GM13976 (cell line): ENCODE measurements at regions not wholly inside any gene's neighbourhood (a gene's known extent, or its start where the extent isn't known, plus 50 kb on each side); places are given as distances from the start of the nearest gene placed in this dataset.

Experiments
- DNase-seq: peaks from one replicate; pipeline ENCODE4 v3.0.0; 2012; ENCODE audit warnings: low spot score
- in situ Hi-C: fragments of 300-500 bp; cut with MboI; formaldehyde crosslinking; loops from one replicate; pipeline ENCODE4 v1.12.0; 2022; ENCODE audit warnings: low sequenced_read_pairs, mixed read lengths, inconsistent platforms; ENCODE audit not compliant: unreplicated experiment
- TF ChIP-seq, protein P1 (sequence below): IDR thresholded peaks from 2 replicates; pipeline ENCODE4 v1.5.1; 2012; ENCODE audit warnings: borderline replicate concordance, mild to moderate bottlenecking; ENCODE audit not compliant: insufficient read depth; ENCODE audit errors: extremely low read depth, missing control alignments, control extremely low read depth

DNA sequence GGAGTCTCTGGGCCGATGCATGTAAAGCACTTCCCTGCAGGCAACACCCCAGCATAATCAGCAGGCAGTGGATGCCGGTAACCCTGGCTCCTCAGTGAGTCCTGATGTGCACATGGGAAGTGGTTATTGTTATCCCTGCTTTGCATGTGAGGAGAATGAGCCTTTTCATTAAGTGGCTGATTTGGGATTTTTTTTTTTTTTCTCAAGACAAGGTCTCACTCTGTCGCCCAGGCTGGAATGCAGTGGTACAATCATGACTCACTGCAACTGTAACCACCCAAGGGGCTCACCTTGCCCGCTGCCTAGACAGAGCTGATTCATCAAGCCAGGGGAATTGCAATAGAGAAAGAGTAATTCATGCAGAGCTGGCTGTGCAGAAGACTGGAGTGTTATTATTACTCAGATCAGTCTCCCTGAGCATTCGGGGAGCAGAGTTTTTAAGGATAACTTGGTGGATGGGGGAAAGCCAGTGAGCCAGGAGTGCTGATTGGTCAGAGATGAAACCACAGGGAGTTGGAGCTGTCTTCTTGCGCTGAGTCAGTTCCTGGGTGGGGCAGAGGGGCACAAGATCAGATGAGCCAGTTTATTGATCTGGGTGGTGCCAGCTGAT lies 95.4 kb downstream of the SOCS6 start:
- TF ChIP-seq, protein P1, sequence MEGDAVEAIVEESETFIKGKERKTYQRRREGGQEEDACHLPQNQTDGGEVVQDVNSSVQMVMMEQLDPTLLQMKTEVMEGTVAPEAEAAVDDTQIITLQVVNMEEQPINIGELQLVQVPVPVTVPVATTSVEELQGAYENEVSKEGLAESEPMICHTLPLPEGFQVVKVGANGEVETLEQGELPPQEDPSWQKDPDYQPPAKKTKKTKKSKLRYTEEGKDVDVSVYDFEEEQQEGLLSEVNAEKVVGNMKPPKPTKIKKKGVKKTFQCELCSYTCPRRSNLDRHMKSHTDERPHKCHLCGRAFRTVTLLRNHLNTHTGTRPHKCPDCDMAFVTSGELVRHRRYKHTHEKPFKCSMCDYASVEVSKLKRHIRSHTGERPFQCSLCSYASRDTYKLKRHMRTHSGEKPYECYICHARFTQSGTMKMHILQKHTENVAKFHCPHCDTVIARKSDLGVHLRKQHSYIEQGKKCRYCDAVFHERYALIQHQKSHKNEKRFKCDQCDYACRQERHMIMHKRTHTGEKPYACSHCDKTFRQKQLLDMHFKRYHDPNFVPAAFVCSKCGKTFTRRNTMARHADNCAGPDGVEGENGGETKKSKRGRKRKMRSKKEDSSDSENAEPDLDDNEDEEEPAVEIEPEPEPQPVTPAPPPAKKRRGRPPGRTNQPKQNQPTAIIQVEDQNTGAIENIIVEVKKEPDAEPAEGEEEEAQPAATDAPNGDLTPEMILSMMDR = no peak
- in situ Hi-C loops = no loop called here
- DNase-seq = no peak

DNA sequence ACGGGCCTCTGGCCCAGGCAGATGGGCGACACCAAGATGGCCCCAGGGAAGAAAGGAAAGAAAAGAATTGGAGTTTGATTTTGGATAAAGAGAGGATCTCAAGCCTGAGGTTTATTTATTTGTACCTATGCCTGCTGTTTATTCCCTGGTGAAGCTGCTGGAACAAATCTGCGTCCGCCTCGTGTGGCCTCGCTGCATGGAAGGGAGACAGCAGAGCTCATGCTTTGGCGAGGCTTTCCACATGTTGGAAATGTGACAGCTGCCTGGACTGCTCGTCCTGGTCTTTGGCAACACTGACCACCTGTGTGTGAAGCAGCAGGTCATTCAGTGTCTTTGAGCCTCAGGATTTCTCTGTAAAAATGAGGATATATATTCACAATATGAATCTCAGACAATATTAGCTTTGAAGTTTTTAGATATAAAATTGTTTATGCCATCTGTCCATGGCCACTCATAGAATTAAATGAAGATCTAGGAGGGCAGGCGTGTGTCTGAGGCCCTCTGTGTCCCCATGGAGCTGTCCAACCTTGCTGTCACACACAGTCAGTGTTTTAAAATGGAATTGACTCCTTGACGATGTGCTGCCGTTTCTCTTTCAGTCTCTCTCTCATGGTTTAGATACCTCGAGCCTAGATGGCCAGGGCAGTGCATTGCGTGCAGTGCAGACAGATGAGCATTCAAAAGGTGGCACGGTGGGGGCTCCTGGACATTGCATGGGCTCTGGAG lies 94.3 kb downstream of the SOCS6 start:
- DNase-seq = no peak
- TF ChIP-seq, protein P1 = no peak
- in situ Hi-C loops = no loop called here

DNA sequence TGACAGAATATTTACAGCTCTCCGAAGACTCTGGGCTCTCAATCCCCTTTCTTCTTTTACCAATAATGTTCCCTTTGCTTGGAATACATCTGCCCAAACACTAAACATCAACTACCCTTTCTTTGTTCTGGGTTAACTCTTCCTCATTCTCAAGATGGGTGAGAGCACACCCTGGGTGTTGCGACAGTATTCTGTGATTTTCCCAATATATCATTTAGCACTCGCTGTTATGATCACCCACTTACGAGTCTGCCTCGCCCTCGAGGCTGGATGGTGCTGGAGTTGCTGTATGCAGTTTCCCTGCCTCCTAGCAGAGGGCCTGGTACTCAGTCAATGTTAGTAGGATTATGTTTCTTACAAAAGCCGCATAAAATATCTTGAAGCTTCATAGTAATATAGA lies 93.2 kb downstream of the SOCS6 start:
- TF ChIP-seq, protein P1 = no peak
- DNase-seq = no peak
- in situ Hi-C loops = no loop called here

DNA sequence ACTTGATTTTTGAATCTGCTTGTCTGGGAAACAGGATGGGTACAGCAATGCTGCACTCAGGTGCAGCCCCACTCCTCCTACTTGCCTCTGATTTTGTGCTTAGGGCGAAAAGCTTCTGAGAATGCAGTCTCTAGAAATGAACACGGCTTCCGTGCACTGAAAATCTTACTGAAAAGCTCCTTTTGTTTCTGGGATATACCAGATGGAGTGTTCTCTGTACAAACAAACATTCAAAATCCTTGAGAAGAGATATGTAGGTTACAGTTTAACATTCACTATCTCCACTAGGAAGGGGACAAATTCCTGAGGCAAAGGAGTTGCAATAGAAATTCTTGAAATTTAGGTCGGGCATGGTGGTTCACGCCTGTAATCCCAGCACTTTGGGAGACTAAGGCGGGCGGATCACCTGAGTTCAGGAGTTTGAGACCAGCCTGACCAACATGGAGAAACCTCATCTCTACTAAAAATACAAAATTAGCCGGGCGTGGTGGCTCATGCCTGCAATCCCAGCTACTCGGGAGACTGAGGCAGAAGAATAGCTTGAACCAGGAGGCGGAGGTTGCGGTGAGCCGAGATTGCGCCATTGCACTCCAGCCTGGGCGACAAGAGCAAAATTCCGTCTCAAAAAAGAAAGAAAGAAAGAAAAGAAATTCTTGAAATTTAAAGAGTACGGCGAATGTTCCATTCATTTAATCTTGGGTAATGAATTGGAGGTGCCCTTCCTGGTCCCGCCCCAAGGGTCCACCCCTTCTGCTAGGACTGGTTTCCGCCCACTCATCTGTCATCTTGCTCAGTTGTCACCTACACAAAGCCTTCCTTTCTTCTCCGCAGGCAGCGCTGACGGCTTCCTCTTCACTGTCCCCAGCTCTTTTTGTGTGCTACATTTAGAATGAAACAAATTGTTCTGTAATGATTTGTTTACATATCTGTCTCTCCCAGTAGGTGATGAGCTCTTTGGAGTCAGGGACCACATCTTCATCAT lies 92.4 kb downstream of the SOCS6 start:
- in situ Hi-C loops = no loop called here
- TF ChIP-seq, protein P1 = no peak
- DNase-seq = no peak
